LNCAP (cell line): ENCODE measurements at regions not wholly inside any gene's neighbourhood (a gene's known extent, or its start where the extent isn't known, plus 50 kb on each side); places are given as distances from the start of the nearest gene placed in this dataset.

Experiments used
- CTCF ChIP-seq: fragments of 450-650 bp; IDR thresholded peaks from 2 replicates; pipeline ENCODE4 v1.5.1; 2017; ENCODE audit warnings: mild to moderate bottlenecking

- TF ChIP-seq CTCF, result no peak
Observed at GRCh38 chr1:56146449-56146848, 432.9 kb downstream of the PLPP3 start.

GRCh38 chr1:56145581-56145980, 433.8 kb downstream of the PLPP3 start:
- TF ChIP-seq CTCF, result no peak

- TF ChIP-seq CTCF, result no peak
Observed at GRCh38 chr1:56142301-56142700, 437.1 kb downstream of the PLPP3 start.

GRCh38 chr1:56139836-56140235, 439.5 kb downstream of the PLPP3 start:
- no peak for TF ChIP-seq CTCF

- TF ChIP-seq CTCF, result no peak
Observed at GRCh38 chr1:56137521-56138505, 441.6 kb downstream of the PLPP3 start.

- TF ChIP-seq CTCF, result no peak
Observed at GRCh38 chr1:56137090-56137489, 442.3 kb downstream of the PLPP3 start.

- TF ChIP-seq CTCF, result no peak
Observed at GRCh38 chr1:56135864-56136147, 443.6 kb downstream of the PLPP3 start.
